GM19467 (cell line): ENCODE measurements at regions not wholly inside any gene's neighbourhood (a gene's known extent, or its start where the extent isn't known, plus 50 kb on each side); places are given as distances from the start of the nearest gene placed in this dataset.
"Not testable (repeated sequence)": the region's sequence is repeated elsewhere in the genome, so short reads cannot be mapped to it uniquely, and the experiment has no call there.

Source experiments
- ATAC-seq: cut with Tn5 transposase; IDR thresholded peaks from one replicate; pipeline ENCODE4 v1.9.1; 2021; ENCODE audit warnings: mild to moderate bottlenecking, moderate library complexity; ENCODE audit not compliant: unreplicated experiment

DNA sequence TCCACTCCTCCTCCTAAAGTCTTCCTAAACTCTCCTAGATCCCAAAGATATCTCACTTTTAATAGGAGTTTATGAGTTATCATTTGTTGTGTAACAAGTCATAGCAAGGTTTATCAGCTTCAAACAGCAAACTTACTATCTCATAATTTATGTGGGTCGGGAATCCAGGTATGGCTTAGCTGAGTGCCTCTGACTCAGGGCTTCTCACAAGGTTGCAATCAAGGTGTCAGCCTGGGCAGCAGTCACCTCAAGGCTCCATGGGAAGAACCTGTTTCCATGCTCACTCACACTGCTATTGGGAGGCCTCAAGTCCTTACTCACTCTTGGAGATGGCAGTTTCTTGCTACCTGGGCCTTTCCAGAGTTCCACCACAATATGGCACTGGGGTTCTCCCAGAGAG lies 889.8 kb downstream of the MCTP2 start:
- no peak for ATAC-seq

DNA sequence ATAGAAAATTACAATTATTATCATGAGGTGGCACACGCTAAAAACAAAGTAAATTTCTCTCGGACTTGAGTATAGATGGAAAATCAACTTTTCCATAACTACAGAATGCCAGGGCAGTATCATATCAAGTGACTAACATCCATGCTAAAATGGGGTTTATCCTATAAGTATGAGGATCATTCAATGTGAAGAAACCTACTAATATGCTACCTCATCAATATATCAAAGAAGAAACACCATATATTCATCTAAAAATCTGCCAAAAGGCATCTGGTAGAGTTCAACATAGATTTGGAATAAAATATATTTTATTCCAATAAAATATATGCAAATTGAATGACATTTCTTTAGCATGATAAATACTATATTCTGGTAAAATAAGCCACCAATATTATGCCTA lies 894.4 kb downstream of the MCTP2 start:
- no peak for ATAC-seq

- no peak for ATAC-seq
These were observed 896.0 kb downstream of the MCTP2 start for GRCh38 chr15:95127356-95127755.

- ATAC-seq = no peak
These were observed 898.2 kb downstream of the MCTP2 start for GRCh38 chr15:95129574-95129973.

- ATAC-seq = no peak
These were observed 899.8 kb downstream of the MCTP2 start for GRCh38 chr15:95131131-95131556.

DNA sequence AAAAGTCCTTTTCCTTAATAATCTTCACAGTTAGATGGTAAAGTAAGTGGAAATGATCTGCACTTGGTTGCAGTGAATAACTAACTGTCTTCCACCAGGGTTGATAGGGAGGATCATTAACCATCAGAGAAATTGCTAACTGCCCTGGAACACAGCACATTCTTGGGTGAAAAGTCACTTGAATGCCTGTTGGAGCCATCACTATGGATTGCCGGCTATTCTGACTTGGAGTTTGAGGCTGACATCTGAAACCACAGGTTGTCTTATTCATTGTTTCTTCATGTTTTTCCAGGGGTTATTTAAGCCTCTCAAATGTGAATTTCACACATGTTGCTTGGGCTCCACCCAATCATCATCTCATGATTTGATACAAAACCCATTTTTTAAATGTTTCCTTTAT lies 901.4 kb downstream of the MCTP2 start:
- no peak for ATAC-seq

GRCh38 chr15:95134431-95135110 lies 903.2 kb downstream of the MCTP2 start:
- ATAC-seq = no peak

GRCh38 chr15:95138604-95139270 lies 907.4 kb downstream of the MCTP2 start:
- ATAC-seq = no peak

GRCh38 chr15:95141486-95141885 lies 910.1 kb downstream of the MCTP2 start:
- ATAC-seq = no peak

DNA sequence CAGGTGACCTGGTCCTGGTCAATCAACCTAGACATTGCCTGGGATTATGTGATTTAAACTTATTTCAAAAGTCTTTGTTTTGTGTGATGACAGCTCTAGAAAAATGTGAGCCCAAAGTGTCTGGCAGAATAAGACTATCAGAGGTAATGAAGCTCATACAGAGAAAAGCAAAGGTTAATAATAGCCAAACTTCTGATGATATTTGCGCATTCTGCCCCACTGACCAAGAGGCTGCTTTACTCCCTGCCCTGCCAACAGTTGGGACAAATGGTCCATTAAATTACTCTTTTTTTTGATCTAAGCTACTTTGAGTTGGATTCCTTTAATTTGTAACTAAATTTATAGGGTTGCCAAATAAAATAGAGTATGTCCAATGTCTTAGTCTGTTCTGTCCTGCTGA lies 911.2 kb downstream of the MCTP2 start:
- ATAC-seq = no peak

- no peak for ATAC-seq
These were observed 915.1 kb downstream of the MCTP2 start for GRCh38 chr15:95146481-95146880.

DNA sequence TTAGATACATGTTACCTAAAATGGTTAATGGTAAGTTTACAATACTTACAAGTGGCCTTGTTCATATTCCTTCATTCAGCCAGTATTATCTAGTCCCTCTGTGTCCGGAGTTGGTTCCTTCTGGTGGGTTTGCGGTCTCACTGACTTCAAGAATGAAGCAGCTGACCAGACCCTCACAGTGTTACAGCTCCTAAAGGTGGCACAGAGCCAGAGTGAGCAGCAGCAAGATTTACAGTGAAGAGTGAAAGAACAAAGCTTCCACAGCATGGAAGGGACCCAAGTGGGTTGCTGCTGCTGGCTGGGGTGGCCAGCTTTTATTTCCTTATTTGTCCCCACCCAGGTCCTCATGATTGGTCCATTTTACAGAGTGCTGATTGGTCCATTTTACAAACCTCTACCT lies 916.8 kb downstream of the MCTP2 start:
- ATAC-seq = no peak

DNA sequence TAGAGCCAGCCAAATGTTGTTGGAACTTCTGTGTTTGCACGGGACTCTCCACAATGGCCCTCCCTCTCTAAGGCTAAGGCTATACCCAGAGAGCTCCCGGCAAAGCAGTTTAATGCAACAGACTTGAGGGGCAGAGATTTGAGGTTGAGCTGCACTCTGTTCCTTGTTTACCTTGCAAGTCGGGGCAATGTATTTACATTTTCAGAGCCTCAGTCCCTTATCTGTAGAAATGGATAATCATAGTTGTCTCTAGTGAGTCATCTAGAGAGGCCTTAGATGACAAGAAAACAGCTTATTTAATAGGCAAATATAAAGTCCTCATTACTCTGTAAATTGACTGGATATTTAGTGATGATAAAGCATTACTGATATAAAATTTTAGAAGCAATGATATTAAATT lies 917.7 kb downstream of the MCTP2 start:
- no peak for ATAC-seq

GRCh38 chr15:95149771-95150170 lies 918.4 kb downstream of the MCTP2 start:
- ATAC-seq = no peak

GRCh38 chr15:95150466-95150865 lies 919.1 kb downstream of the MCTP2 start:
- no peak for ATAC-seq

DNA sequence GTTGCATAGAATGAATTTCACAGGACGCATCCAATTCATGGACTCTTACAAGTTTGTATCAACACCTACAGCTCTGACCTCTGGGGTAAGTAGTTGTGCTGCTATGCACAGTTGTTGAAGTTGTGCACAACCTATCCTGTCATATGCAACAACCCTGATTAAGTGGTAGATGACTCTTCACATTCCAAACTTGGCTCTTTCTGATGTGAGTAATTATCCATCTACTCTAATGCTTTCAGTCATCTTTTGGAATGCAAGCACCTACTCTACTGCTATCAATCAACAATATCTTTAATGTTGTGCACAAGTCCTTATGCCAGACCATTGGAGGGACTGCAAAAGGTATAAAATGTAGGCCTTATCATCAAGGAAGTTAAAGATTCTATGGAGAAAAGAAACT lies 921.4 kb downstream of the MCTP2 start:
- no peak for ATAC-seq

- ATAC-seq = not testable (repeated sequence)
These were observed 921.8 kb downstream of the MCTP2 start for GRCh38 chr15:95153201-95153600.

DNA sequence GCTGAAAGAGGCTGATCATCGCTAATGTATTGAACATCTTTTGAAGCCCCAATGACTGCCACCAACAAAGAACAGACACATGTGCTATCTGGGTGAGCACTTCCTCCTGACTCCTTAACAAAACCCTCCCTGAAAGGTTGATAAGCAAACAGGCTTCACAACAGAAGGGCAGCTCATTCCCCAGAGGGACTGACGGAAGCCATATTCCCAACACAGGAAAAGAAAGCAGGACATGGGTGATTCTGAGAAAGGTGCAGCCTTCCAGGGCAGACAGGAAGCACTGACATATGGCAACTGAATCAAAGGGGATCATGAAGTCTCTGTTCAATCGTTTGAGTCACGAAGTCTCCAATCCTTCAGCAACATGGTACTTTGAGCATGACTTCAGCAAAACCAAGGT lies 929.0 kb downstream of the MCTP2 start:
- ATAC-seq = no peak

- no peak for ATAC-seq
These were observed 930.7 kb downstream of the MCTP2 start for GRCh38 chr15:95162069-95162468.

DNA sequence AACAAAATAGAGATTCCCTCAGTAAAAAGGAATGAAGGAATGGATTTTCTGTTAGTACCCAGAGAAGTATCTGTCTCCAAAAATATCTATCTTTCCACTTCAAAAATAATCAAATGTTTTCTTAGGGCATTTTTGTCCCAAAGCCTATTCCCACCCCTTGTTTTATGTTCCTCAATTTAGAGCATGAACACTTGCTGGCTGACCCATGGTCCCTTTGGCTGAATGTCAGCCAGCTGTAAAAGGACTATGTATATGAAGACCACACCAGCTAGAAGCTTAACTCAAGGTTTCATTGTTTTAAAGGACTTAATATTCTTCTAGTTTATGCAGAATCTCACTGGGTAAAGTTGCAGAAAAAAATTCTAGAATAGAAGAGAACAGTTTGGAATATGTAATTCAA lies 931.2 kb downstream of the MCTP2 start:
- no peak for ATAC-seq

DNA sequence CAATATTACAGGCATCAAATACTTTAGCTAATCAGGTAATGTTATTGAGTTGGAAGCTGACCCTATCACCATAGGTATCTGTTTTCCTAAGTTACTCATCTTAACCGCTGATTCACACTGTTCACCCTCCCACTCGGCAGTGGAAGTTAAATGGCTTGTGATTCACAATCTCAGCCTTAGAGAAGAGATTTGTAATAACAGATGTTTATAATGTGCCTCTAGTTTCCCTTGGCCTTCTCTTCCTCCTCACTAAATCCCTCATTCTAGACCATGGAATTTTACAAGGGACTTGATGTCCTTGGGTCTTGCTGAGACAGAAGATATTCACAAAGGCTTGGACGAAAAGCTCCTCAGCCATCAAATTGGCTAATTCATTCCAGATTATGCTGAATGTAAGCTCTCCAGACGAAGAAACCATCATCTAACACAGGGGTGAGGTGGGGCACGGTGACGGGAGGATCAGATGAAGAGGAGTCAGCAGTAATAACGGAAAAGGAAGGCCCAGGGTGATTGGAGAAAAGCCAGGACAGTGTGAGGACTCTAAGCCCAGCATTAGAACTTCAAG lies 931.7 kb downstream of the MCTP2 start:
- no peak for ATAC-seq

GRCh38 chr15:95168152-95168551 lies 936.8 kb downstream of the MCTP2 start:
- no peak for ATAC-seq
